Smooth muscle cell (in vitro differentiated cells): ENCODE measurements at regions not wholly inside any gene's neighbourhood (a gene's known extent, or its start where the extent isn't known, plus 50 kb on each side); places are given as distances from the start of the nearest gene placed in this dataset.

Source experiments
- DNase-seq: peaks from one replicate; lab custom pipeline; 2025; ENCODE audit not compliant: unreplicated experiment; lab: John Stamatoyannopoulos, UW
- H2AFZ ChIP-seq: fragments of 200-600 bp; sonication (generic); 2 replicates; pipeline ENCODE4 v1.6.0; 2016; ENCODE audit warnings: antibody characterized with exemption, low read depth, mild to moderate bottlenecking
- H3F3A ChIP-seq: fragments of 200-600 bp; sonication (generic); 2 replicates; pipeline ENCODE4 v1.6.0; 2017; ENCODE audit warnings: antibody characterized with exemption, low read depth
- H3K27ac ChIP-seq: fragments of 200-600 bp; sonication (generic); 2 replicates; pipeline ENCODE4 v1.5.1; 2016; ENCODE audit warnings: low read depth, mild to moderate bottlenecking
- H3K27me3 ChIP-seq: fragments of 200-600 bp; sonication (generic); 2 replicates; pipeline ENCODE4 v1.6.1; 2016; ENCODE audit warnings: low read depth, mild to moderate bottlenecking
- H3K36me3 ChIP-seq: fragments of 200-600 bp; sonication (generic); 2 replicates; pipeline ENCODE4 v1.5.1; 2016; ENCODE audit warnings: low read depth
- H3K4me1 ChIP-seq: fragments of 200-600 bp; sonication (generic); 2 replicates; pipeline ENCODE4 v1.5.1; 2016; ENCODE audit warnings: low read depth
- H3K4me2 ChIP-seq: fragments of 200-600 bp; sonication (generic); 2 replicates; pipeline ENCODE4 v1.6.0; 2016; ENCODE audit warnings: mild to moderate bottlenecking
- H3K4me3 ChIP-seq: fragments of 200-600 bp; sonication (generic); 2 replicates; pipeline ENCODE4 v1.5.1; 2016; ENCODE audit warnings: mild to moderate bottlenecking
- H3K79me2 ChIP-seq: fragments of 200-600 bp; sonication (generic); 2 replicates; pipeline ENCODE4 v1.6.0; 2016; ENCODE audit warnings: low read depth, mild to moderate bottlenecking
- H3K9ac ChIP-seq: fragments of 200-600 bp; sonication (generic); 2 replicates; pipeline ENCODE4 v1.6.0; 2016; ENCODE audit warnings: low read depth
- H3K9me3 ChIP-seq: fragments of 200-600 bp; sonication (generic); replicated peaks from 2 replicates; pipeline ENCODE4 v1.5.1; 2016; ENCODE audit warnings: low read depth
- H4K20me1 ChIP-seq: fragments of 200-600 bp; sonication (generic); 2 replicates; pipeline ENCODE4 v1.6.0; 2016; ENCODE audit warnings: low read depth
- WGBS: methylation state at CpG from one replicate; pipeline ENCODE4 v1.1.7; 2016; ENCODE audit warnings: low lambda C conversion rate; 5-methylcytosine and 5-hydroxymethylcytosine counted together
- TF ChIP-seq, protein P1 (sequence below): fragments of 200-600 bp; sonication (generic); IDR thresholded peaks from 2 replicates; pipeline ENCODE4 v1.5.1; 2017; ENCODE audit warnings: borderline replicate concordance, mild to moderate bottlenecking, antibody characterized with exemption; ENCODE audit not compliant: insufficient read depth, poor library complexity, severe bottlenecking

GRCh38 chr3:154678041-154678654 is 248.2 kb upstream of the GPR149 start:
- H3K9ac ChIP-seq, result no peak overlapping the region
- H3K9me3 ChIP-seq, result no peaks in the 10 kb centered on the region
- no peaks in the 10 kb centered on the region for H4K20me1 ChIP-seq
- WGBS, result 90% methylated on average over 1 of the region's 1 CpG
- H3K4me2 ChIP-seq, result no peak overlapping the region
- no peak for DNase-seq
- H2AFZ ChIP-seq, result no peak overlapping the region
- no peaks in the 10 kb centered on the region for H3K79me2 ChIP-seq
- no peaks in the 10 kb centered on the region for H3K36me3 ChIP-seq
- no peaks in the 10 kb centered on the region for H3K27me3 ChIP-seq
- TF ChIP-seq, protein P1, sequence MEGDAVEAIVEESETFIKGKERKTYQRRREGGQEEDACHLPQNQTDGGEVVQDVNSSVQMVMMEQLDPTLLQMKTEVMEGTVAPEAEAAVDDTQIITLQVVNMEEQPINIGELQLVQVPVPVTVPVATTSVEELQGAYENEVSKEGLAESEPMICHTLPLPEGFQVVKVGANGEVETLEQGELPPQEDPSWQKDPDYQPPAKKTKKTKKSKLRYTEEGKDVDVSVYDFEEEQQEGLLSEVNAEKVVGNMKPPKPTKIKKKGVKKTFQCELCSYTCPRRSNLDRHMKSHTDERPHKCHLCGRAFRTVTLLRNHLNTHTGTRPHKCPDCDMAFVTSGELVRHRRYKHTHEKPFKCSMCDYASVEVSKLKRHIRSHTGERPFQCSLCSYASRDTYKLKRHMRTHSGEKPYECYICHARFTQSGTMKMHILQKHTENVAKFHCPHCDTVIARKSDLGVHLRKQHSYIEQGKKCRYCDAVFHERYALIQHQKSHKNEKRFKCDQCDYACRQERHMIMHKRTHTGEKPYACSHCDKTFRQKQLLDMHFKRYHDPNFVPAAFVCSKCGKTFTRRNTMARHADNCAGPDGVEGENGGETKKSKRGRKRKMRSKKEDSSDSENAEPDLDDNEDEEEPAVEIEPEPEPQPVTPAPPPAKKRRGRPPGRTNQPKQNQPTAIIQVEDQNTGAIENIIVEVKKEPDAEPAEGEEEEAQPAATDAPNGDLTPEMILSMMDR, result no peak
- H3F3A ChIP-seq, result no peaks in the 10 kb centered on the region
- no peaks in the 10 kb centered on the region for H3K4me1 ChIP-seq
- no peak overlapping the region for H3K4me3 ChIP-seq
- no peak overlapping the region for H3K27ac ChIP-seq

DNA sequence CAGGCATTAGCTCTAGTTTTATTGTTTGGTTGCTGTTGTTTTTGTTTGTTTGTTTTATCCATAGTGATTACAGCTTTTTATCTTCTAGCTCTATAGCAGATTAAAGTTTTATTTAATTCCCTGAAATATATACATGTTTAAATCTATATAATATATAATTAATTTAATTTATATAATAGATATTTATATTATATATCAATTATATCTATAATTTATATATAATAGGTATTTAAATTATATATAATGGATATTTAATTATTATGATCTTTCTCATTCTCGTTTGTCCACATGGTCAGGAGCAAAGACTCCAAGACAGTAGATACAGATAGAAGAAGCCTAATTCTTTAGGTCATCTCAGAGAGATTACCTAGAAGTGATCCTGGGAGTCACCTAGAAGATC is 238.8 kb upstream of the GPR149 start:
- Histone ChIP-seq H3K27me3 (no peaks in the 10 kb centered on the region), H3K4me2 (no peak overlapping the region)
- 72% methylated on average over 1 of the region's 1 CpG for WGBS

GRCh38 chr3:154668187-154668586 is 238.2 kb upstream of the GPR149 start:
- H3K4me3 ChIP-seq, result no peak overlapping the region
- H3K79me2 ChIP-seq, result no peaks in the 10 kb centered on the region
- H3K4me1 ChIP-seq, result no peaks in the 10 kb centered on the region
- no peak overlapping the region for H3K4me2 ChIP-seq
- no peak overlapping the region for H2AFZ ChIP-seq
- no peak overlapping the region for H3K9ac ChIP-seq
- no peaks in the 10 kb centered on the region for H4K20me1 ChIP-seq
- H3K27me3 ChIP-seq, result no peaks in the 10 kb centered on the region
- no peak for DNase-seq
- TF ChIP-seq, protein P1, result no peak
- H3F3A ChIP-seq, result no peaks in the 10 kb centered on the region
- H3K27ac ChIP-seq, result no peak overlapping the region
- WGBS, result 57% methylated on average over 2 of the region's 2 CpGs
- no peaks in the 10 kb centered on the region for H3K36me3 ChIP-seq
- H3K9me3 ChIP-seq, result no peaks in the 10 kb centered on the region

More for the DNA sequence above, 238.8 kb upstream of the GPR149 start:
- Histone ChIP-seq H4K20me1 (no peaks in the 10 kb centered on the region), H2AFZ (no peak overlapping the region), H3K36me3 (no peaks in the 10 kb centered on the region), H3K79me2 (no peaks in the 10 kb centered on the region), H3K27ac (no peak overlapping the region), H3K4me3 (no peak overlapping the region), H3K9me3 (no peaks in the 10 kb centered on the region), H3F3A (no peaks in the 10 kb centered on the region), H3K9ac (no peak overlapping the region), H3K4me1 (no peaks in the 10 kb centered on the region)
- DNase-seq, result no peak
- TF ChIP-seq, protein P1, result no peak

- Histone ChIP-seq H3F3A (no peaks in the 10 kb centered on the region), H3K79me2 (no peaks in the 10 kb centered on the region), H2AFZ (no peak overlapping the region), H3K27me3 (no peaks in the 10 kb centered on the region), H3K36me3 (no peaks in the 10 kb centered on the region), H3K4me2 (no peak overlapping the region), H3K4me3 (no peak overlapping the region), H3K9me3 (no peaks in the 10 kb centered on the region), H3K27ac (no peak overlapping the region), H3K4me1 (no peaks in the 10 kb centered on the region), H3K9ac (no peak overlapping the region), H4K20me1 (no peaks in the 10 kb centered on the region)
- TF ChIP-seq, protein P1, result no peak
- no peak for DNase-seq
- 98% methylated on average over 3 of the region's 3 CpGs for WGBS
These were observed 236.6 kb upstream of the GPR149 start for GRCh38 chr3:154666542-154666941.
